HUES48 (cell line): ENCODE measurements at regions not wholly inside any gene's neighbourhood (a gene's known extent, or its start where the extent isn't known, plus 50 kb on each side); places are given as distances from the start of the nearest gene placed in this dataset.

Source experiments
- H3K27ac ChIP-seq: one replicate; pipeline ENCODE4 v1.7.0; 2013; ENCODE audit warnings: low read depth, low read length, inconsistent platforms
- H3K27me3 ChIP-seq: 2 replicates; pipeline ENCODE4 v1.6.1; 2013; ENCODE audit warnings: mild to moderate bottlenecking, low read length; ENCODE audit not compliant: control insufficient read depth, insufficient read depth
- H3K36me3 ChIP-seq: 2 replicates; pipeline ENCODE4 v1.6.1; 2013; ENCODE audit warnings: low read length; ENCODE audit not compliant: control insufficient read depth, insufficient read depth
- H3K4me1 ChIP-seq: 2 replicates; pipeline ENCODE4 v1.6.1; 2013; ENCODE audit warnings: mild to moderate bottlenecking, low read length; ENCODE audit not compliant: control insufficient read depth, insufficient read depth
- H3K4me3 ChIP-seq: 2 replicates; pipeline ENCODE4 v1.5.1; 2013; ENCODE audit warnings: mild to moderate bottlenecking, low read depth, low read length
- H3K9ac ChIP-seq: 2 replicates; pipeline ENCODE4 v1.6.1; 2013; ENCODE audit warnings: mild to moderate bottlenecking, low read depth, low read length, moderate library complexity
- H3K9me3 ChIP-seq: 2 replicates; pipeline ENCODE4 v1.6.1; 2013; ENCODE audit warnings: low read length; ENCODE audit not compliant: control insufficient read depth, insufficient read depth

DNA sequence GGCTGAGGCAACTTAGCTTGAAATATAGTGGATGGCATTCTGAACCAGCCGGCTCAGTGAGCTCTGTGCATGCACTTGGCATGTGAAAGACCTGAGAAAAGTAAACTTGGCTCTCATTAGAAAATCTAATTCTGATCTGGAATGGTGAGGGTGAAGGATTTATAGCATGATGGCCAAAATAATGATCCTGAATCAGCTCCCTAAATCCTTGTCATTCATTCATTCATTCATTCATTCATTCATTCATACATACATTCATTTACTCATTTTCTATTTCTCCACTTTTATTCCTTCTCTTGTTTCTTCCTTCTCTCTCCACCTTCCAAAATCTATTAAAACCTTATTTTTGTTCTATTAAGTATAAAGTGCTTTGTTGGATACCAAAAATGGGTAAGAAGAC, 681.1 kb downstream of the DHX35 start:
- Histone ChIP-seq H3K9ac (no peak overlapping the region), H3K27ac (no peak overlapping the region), H3K9me3 (no peaks in the 10 kb centered on the region), H3K4me3 (no peak overlapping the region), H3K36me3 (no peaks in the 10 kb centered on the region), H3K27me3 (no peaks in the 10 kb centered on the region), H3K4me1 (peaks cover 18% of the 10 kb centered on the region)

DNA sequence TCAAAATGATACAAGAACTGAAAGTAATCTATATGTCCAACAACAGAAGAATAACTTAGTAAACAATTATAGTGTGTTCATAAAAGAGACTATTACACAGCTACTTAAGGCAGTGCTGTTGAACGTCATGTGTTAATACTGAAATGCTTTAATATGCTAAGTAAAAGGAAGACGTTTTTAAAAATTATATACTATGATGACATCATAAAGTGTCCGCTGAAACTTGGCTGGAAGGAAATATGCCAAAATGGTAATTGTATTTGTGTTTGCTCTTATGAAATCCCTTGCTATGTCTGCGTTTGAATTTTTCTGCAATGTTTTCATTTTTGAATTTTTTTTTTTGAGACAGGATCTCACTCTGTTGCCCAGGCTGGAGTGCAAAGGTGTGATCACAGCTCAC, 679.3 kb downstream of the DHX35 start:
- Histone ChIP-seq H3K4me1 (peaks cover 12% of the 10 kb centered on the region), H3K9ac (no peak overlapping the region), H3K27ac (no peak overlapping the region), H3K9me3 (no peaks in the 10 kb centered on the region), H3K4me3 (no peak overlapping the region), H3K27me3 (no peaks in the 10 kb centered on the region), H3K36me3 (no peaks in the 10 kb centered on the region)

DNA sequence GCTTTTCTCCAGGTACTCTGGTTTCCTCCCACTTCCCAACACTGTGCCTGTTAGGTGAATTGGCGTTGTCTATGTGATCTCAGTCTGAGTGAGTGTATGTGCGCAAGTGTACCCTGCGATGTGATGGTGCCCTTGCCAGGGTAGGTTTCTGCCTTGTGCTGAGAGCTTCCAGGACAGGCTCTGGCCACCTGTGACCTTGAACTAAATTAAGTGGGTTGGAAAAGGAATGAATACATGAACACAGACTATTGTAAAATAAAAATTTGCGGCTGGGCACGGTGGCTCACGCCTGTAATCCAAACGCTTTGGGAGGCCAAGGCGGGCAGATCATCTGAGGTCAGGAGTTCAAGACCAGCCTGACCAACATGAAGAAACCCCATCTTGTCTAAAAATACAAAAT, 678.0 kb downstream of the DHX35 start:
- no peak overlapping the region for H3K27ac ChIP-seq
- no peaks in the 10 kb centered on the region for H3K27me3 ChIP-seq
- H3K4me3 ChIP-seq: no peak overlapping the region
- H3K9me3 ChIP-seq: no peaks in the 10 kb centered on the region
- no peak overlapping the region for H3K9ac ChIP-seq
- no peaks in the 10 kb centered on the region for H3K36me3 ChIP-seq
- H3K4me1 ChIP-seq: peaks cover 11% of the 10 kb centered on the region

DNA sequence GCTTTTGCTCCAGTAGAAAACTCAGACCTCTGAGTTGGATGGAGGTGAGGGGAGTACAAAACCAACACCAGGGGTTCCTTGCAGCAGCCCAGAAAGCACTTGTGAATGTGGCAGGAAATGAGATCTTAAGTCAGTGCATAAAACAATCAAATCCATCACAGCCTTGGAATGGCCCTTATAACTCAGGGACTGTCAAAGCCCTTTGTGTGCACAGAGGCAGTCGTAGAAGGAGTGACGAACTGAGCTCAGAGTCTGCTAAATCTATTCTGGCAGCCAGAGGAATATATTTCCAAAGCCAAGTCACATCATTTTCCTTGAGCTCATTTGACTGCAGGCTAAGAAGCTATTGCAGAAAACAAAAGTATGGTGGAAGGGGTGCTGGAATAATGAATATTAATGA, 676.6 kb downstream of the DHX35 start:
- H3K27ac ChIP-seq: no peak overlapping the region
- no peak overlapping the region for H3K4me3 ChIP-seq
- H3K36me3 ChIP-seq: no peaks in the 10 kb centered on the region
- H3K4me1 ChIP-seq: peaks cover 7% of the 10 kb centered on the region; the same call in 1 of the 2 replicates
- no peak overlapping the region for H3K9ac ChIP-seq
- H3K9me3 ChIP-seq: no peaks in the 10 kb centered on the region
- no peaks in the 10 kb centered on the region for H3K27me3 ChIP-seq

DNA sequence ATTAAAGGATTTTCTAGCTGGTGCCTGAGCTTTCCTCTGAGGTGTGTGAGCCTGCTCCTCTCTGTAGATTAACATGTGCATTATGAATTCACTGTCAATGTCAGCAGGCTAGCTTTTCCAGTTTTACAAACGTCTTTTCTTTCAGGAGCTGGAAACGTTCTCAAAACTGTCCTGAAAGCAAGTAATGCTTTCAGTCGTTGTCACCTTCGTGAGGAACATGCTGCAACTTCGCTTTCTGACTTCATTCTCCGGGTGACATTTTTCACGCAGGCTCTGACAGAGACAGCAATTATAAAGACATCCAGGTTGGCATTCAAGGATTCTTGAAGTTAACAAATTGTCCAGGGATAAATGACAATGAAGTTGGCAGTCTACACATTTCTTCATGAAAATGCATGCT, 671.5 kb downstream of the DHX35 start:
- Histone ChIP-seq H3K27ac (no peak overlapping the region), H3K27me3 (no peaks in the 10 kb centered on the region), H3K9me3 (no peaks in the 10 kb centered on the region)

DNA sequence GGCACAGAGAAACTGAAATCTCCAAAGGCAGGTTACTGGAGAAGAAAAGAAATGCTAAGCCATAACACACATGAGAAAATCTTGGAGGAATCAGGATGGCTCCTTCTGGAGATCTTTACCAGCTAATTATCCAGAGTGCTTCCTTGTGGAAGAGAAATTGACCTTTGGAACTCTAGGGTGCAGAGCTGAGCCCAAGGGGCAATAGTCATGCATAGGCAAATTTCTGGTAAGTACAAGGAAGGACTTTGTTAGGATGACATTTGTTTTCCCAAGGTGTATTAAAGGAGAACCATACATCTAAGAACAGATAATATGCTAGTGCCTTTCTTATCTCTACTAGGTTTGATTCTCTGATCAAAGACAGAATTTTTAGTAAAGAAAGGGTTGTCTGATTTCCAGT, 670.6 kb downstream of the DHX35 start:
- Histone ChIP-seq H3K36me3 (no peaks in the 10 kb centered on the region), H3K4me3 (no peak overlapping the region), H3K27me3 (no peaks in the 10 kb centered on the region), H3K9ac (no peak overlapping the region), H3K27ac (no peak overlapping the region), H3K9me3 (no peaks in the 10 kb centered on the region), H3K4me1 (no peaks in the 10 kb centered on the region)

More for the DNA sequence above, 671.5 kb downstream of the DHX35 start:
- no peak overlapping the region for H3K4me3 ChIP-seq
- H3K4me1 ChIP-seq: no peaks in the 10 kb centered on the region
- no peaks in the 10 kb centered on the region for H3K36me3 ChIP-seq
- H3K9ac ChIP-seq: no peak overlapping the region

DNA sequence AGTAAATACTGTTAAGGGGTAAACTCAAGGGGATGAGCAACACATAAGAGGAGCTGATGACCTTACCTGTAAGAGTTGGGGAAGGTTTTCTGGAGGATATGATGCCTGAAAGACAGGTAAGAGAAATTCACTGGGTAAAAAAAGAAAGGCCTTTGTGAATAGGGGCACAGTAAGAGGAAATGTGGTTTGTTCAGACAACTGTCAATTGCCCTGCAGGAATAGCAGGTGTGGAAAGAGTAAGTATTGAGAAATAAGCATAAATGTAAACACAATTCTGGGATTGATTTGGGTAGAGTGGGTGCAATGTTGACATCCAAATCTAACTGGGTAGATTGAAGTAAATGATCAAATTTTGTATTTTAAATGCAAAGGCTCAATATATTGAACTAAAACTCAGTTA, 670.0 kb downstream of the DHX35 start:
- no peak overlapping the region for H3K27ac ChIP-seq

DNA sequence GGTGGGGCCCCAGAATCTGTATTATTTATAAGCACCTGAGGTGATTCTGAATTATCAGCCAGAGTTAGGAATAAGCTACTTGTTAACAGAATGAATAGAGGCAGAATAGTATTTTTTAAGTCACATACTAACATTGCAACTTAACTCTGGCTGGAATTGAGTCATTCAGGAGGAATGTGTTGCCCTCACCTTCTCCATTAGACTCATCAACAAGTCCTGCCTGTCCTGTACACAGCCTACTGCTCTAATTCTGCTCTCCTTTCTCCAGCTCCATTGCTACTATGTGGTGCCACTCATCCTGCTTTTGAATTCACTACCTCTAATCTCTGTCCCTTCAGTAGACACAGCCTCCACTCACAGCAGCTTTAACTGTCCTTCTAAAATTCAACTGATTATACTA, 669.4 kb downstream of the DHX35 start:
- Histone ChIP-seq H3K27ac (no peak overlapping the region), H3K36me3 (no peaks in the 10 kb centered on the region), H3K9me3 (no peaks in the 10 kb centered on the region), H3K4me1 (no peaks in the 10 kb centered on the region), H3K4me3 (no peak overlapping the region), H3K27me3 (no peaks in the 10 kb centered on the region), H3K9ac (no peak overlapping the region)

More for the DNA sequence above, 670.0 kb downstream of the DHX35 start:
- Histone ChIP-seq H3K9me3 (no peaks in the 10 kb centered on the region), H3K4me1 (no peaks in the 10 kb centered on the region), H3K4me3 (no peak overlapping the region), H3K27me3 (no peaks in the 10 kb centered on the region), H3K9ac (no peak overlapping the region), H3K36me3 (no peaks in the 10 kb centered on the region)

DNA sequence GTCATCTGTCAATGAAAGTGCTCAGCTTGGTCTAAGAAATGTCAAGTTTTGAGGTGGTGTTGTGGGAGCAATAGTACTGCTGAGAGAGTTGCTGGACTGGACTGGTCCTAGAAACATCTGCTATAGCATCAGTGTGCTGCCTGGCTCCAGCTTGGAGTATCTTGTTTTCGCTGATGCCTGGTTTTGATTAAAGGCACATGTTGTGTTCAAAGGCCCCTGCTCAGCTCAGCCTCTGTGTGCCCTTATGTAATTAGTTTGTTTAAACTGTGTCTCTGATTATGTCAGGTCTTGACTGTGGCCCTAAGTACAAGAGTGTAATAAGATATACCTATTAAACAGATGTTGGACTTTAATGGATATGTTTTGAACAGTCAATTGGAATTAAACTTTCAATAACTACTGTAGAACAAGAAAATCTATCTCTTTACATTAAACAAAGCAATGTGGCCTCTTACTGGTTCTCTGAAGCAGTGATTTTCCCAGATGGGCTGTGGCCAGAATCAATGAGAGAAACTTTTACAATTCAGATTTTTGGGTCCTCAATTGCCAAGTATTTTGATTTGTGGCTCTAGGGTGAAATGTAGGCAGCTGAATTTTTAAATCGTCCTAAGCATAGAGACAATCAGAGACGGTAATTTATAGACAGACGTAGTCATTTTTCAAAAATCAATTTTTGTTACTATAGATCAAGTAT, 668.2 kb downstream of the DHX35 start:
- no peaks in the 10 kb centered on the region for H3K9me3 ChIP-seq
- no peak overlapping the region for H3K4me3 ChIP-seq
- no peaks in the 10 kb centered on the region for H3K4me1 ChIP-seq
- H3K36me3 ChIP-seq: no peaks in the 10 kb centered on the region
- H3K27me3 ChIP-seq: no peaks in the 10 kb centered on the region
- no peak overlapping the region for H3K9ac ChIP-seq
- H3K27ac ChIP-seq: no peak overlapping the region

DNA sequence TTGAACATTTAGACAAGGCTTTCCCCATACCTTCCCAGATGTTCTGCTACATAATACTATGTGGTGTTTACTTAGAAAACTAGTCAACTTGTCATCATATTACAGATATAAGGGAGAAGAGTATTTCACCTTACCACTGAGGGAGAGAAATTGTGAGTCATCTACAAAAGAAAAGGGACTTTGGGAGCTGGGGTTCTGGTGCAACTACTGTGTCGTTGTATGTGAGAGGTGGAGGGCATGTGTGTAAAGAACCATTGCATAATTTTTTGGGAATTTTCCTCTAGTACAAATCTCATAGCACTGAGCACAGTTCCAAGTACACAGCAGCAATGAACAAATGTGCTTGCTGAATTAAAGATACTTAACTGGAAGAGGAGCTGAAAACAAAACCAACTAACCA, 665.6 kb downstream of the DHX35 start:
- Histone ChIP-seq H3K4me3 (no peak overlapping the region), H3K27ac (no peak overlapping the region), H3K9me3 (no peaks in the 10 kb centered on the region)

DNA sequence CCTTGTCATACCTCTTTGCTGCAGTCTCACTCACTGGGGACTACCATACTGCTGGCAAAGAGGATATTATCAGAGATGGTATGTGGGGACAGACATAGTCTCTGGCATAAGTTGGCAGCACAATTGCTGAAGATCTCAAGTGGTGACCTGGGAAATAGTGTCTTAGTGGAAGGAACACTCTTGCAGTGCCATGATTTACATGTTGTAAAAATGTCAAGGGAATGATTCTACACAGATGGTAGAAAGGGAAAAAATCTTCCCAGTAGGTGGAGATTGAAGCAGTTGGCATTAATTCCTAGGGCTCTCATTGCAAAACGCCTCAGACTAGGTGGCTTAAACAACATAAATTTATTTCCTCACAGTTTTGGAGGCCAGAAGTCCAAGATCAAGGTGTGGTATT, 662.2 kb downstream of the DHX35 start:
- Histone ChIP-seq H3K9me3 (no peaks in the 10 kb centered on the region), H3K4me3 (no peak overlapping the region), H3K27me3 (no peaks in the 10 kb centered on the region), H3K9ac (no peak overlapping the region), H3K36me3 (no peaks in the 10 kb centered on the region), H3K27ac (no peak overlapping the region), H3K4me1 (no peaks in the 10 kb centered on the region)

More for the DNA sequence above, 665.6 kb downstream of the DHX35 start:
- no peak overlapping the region for H3K9ac ChIP-seq
- no peaks in the 10 kb centered on the region for H3K36me3 ChIP-seq
- H3K27me3 ChIP-seq: no peaks in the 10 kb centered on the region
- H3K4me1 ChIP-seq: no peaks in the 10 kb centered on the region
